HCT116 (cell line): ENCODE measurements at regions not wholly inside any gene's neighbourhood (a gene's known extent, or its start where the extent isn't known, plus 50 kb on each side); places are given as distances from the start of the nearest gene placed in this dataset.

ENCODE experiments used
- ATAC-seq: fragments of 200-7000 bp; cut with Tn5 transposase; 2 replicates; pipeline ENCODE4 v1.9.1; 2020; ENCODE audit warnings: mild to moderate bottlenecking, moderate library complexity
- BruUV-seq: library from RNA; stranded (reverse); fragments of 400-500 nt; replicated peaks from 2 replicates; lab custom pipeline; 2021; lab: Mats Ljungman, UMichigan
- CTCF ChIA-PET: fragments of 300-600 bp; sonication (Branson Sonifier 250); formaldehyde crosslinking; loops from one replicate; lab custom pipeline; 2021; ENCODE audit warnings: antibody characterized with exemption; lab: Charles Lee
- POLR2A ChIA-PET: fragments of 300-600, 350-600 bp; sonication (Branson Sonifier 250); formaldehyde crosslinking; loops from one replicate; lab custom pipeline; 2021; ENCODE audit warnings: antibody characterized with exemption; lab: Charles Lee
- RAD21 ChIA-PET, 2 experiments: fragments of 300-600 bp; sonication (Branson Sonifier 250); formaldehyde crosslinking; loops; one replicate each; lab custom pipeline; 2023; ENCODE audit warnings: low total read pairs in 2 of 2; ENCODE audit not compliant: uncharacterized antibody in 2 of 2, unreplicated experiment in 2 of 2, low non-redundant PET in 1 of 2; lab: Charles Lee
- DNase-seq: peaks from one replicate; pipeline ENCODE4 v3.0.0-alpha.2; 2010; ENCODE audit warnings: low read depth, low spot score
- H2AFZ ChIP-seq: fragments of 200-600 bp; shearing (Covaris generic), sonication (generic); 2 replicates; pipeline ENCODE4 v1.6.1; 2017; ENCODE audit warnings: low read depth, mixed run types, mixed read lengths, antibody characterized with exemption, low read length; ENCODE audit not compliant: poor library complexity, severe bottlenecking
- H3K27ac ChIP-seq: 2 replicates; pipeline ENCODE4 v1.5.1; 2012; ENCODE audit warnings: low read depth, low read length
- H3K27me3 ChIP-seq: fragments of 200-600 bp; sonication (generic); 2 replicates; pipeline ENCODE4 v1.6.1; 2016; ENCODE audit warnings: mixed run types, low read length, mixed read lengths; ENCODE audit not compliant: insufficient read depth
- H3K36me3 ChIP-seq, 2 experiments: fragments of 200-500 bp in 1 of 2; fragments of 200-600 bp in 1 of 2; sonication (Bioruptor generic) in 1 of 2; sonication (generic) in 1 of 2; 2 replicates each; pipeline versions ENCODE4 v1.5.1 to v1.6.1; 2014 to 2016; ENCODE audit warnings: low read length in 2 of 2, inconsistent platforms in 1 of 2, mixed read lengths in 1 of 2, mixed run types in 1 of 2; ENCODE audit not compliant: insufficient read depth in 2 of 2, control insufficient read depth in 1 of 2
- H3K4me1 ChIP-seq, 2 experiments: fragments of 200-600 bp in 1 of 2; sonication (generic) in 1 of 2; 2 replicates each; pipeline versions ENCODE4 v1.5.1 to v1.6.1; 2012 to 2017; ENCODE audit warnings: low read length in 2 of 2, inconsistent platforms in 1 of 2, mild to moderate bottlenecking in 1 of 2, mixed read lengths in 1 of 2, mixed run types in 1 of 2, moderate library complexity in 1 of 2; ENCODE audit not compliant: insufficient read depth in 2 of 2, control insufficient read depth in 1 of 2
- H3K4me2 ChIP-seq: fragments of 200-600 bp; sonication (generic); 2 replicates; pipeline ENCODE4 v1.6.1; 2017; ENCODE audit warnings: mixed run types, low read length, mixed read lengths
- H3K4me3 ChIP-seq, 2 experiments: fragments of 200-600 bp in 1 of 2; sonication (generic) in 1 of 2; replicated peaks in 1 of 2; 2 replicates each; pipeline ENCODE4 v1.5.1; 2011 to 2016; ENCODE audit warnings: low read length in 2 of 2, control low read depth in 1 of 2, low read depth in 1 of 2, mild to moderate bottlenecking in 1 of 2, mixed read lengths in 1 of 2, mixed run types in 1 of 2
- H3K79me2 ChIP-seq: fragments of 200-600 bp; sonication (generic); 2 replicates; pipeline ENCODE4 v1.6.1; 2017; ENCODE audit warnings: mild to moderate bottlenecking, mixed run types, low read length, moderate library complexity, mixed read lengths; ENCODE audit not compliant: insufficient read depth
- H3K9ac ChIP-seq: fragments of 200-600 bp; sonication (generic); 2 replicates; pipeline ENCODE4 v1.6.1; 2016; ENCODE audit warnings: low read length, mixed read lengths
- H3K9me2 ChIP-seq: fragments of 200-600 bp; sonication (generic), shearing (Covaris generic); 2 replicates; pipeline ENCODE4 v1.6.1; 2017; ENCODE audit warnings: mixed run types, mild to moderate bottlenecking, moderate library complexity; ENCODE audit not compliant: insufficient read depth
- H3K9me3 ChIP-seq, 2 experiments: fragments of 200-500 bp in 1 of 2; fragments of 200-600 bp in 1 of 2; sonication (Bioruptor generic) in 1 of 2; sonication (generic) in 1 of 2; 2 replicates each; pipeline ENCODE4 v1.6.1; 2014 to 2017; ENCODE audit warnings: low read length in 2 of 2, mixed read lengths in 2 of 2, inconsistent platforms in 1 of 2, low read depth in 1 of 2, mild to moderate bottlenecking in 1 of 2, mixed run types in 1 of 2, moderate library complexity in 1 of 2; ENCODE audit not compliant: control insufficient read depth in 1 of 2, insufficient read depth in 1 of 2
- H4K20me1 ChIP-seq: fragments of 200-600 bp; sonication (generic), shearing (Covaris generic); 2 replicates; pipeline ENCODE4 v1.6.1; 2017; ENCODE audit warnings: mixed run types, mild to moderate bottlenecking, moderate library complexity; ENCODE audit not compliant: insufficient read depth
- EGR1 ChIP-seq: IDR thresholded peaks from 2 replicates; pipeline ENCODE4 v1.6.1; 2012; ENCODE audit warnings: low read depth
- EZH2 ChIP-seq: fragments of 200-600 bp; sonication (generic); IDR thresholded peaks from 2 replicates; pipeline ENCODE4 v1.6.1; 2017; ENCODE audit warnings: antibody characterized with exemption, mixed run types
- JUND ChIP-seq: IDR thresholded peaks from 2 replicates; pipeline ENCODE4 v1.6.1; 2012
- POLR2A ChIP-seq: IDR thresholded peaks from 2 replicates; pipeline ENCODE4 v1.7.0; 2011; ENCODE audit warnings: borderline replicate concordance; ENCODE audit not compliant: insufficient read depth, insufficient read length; ENCODE audit errors: extremely low read depth
- RAD21 ChIP-seq: IDR thresholded peaks from 2 replicates; pipeline ENCODE4 v1.6.1; 2012; ENCODE audit warnings: low read depth, mild to moderate bottlenecking
- SP1 ChIP-seq: IDR thresholded peaks from 2 replicates; pipeline ENCODE4 v1.6.1; 2012; ENCODE audit warnings: low read depth
- YY1 ChIP-seq: IDR thresholded peaks from 2 replicates; pipeline ENCODE4 v1.6.1; 2011; ENCODE audit warnings: low read length, low read depth, moderate library complexity, mild to moderate bottlenecking; ENCODE audit not compliant: insufficient replicate concordance; ENCODE audit errors: extremely low read depth
- ZBTB33 ChIP-seq: IDR thresholded peaks from 2 replicates; pipeline ENCODE4 v1.6.1; 2011; ENCODE audit warnings: mild to moderate bottlenecking, low read length, moderate library complexity; ENCODE audit not compliant: insufficient replicate concordance; ENCODE audit errors: extremely low read depth
- ZFX ChIP-seq: fragments of 450-650 bp; IDR thresholded peaks from 2 replicates; pipeline ENCODE4 v1.6.1; 2017
- ZNF274 ChIP-seq: fragments of 200-500 bp; sonication (Bioruptor generic); IDR thresholded peaks from 2 replicates; pipeline ENCODE4 v1.6.1; 2014; ENCODE audit warnings: mild to moderate bottlenecking, low read depth, low read length, inconsistent platforms
- intact Hi-C: fragments of 100-400 bp; cut with micrococcal nuclease; formaldehyde crosslinking; loops from 2 replicates; pipeline ENCODE4 v1.10.0; 2022
- TF ChIP-seq, protein P1 (sequence below), 3 experiments: fragments of 200-600 bp in 1 of 3; sonication (generic) in 1 of 3; IDR thresholded peaks in 2 of 3; conservative IDR thresholded peaks in 1 of 3; 2 replicates each; pipeline ENCODE4 v1.5.1; 2012 to 2017; ENCODE audit warnings: low read depth in 2 of 3, low read length in 2 of 3, antibody characterized with exemption in 1 of 3, borderline replicate concordance in 1 of 3, control low read depth in 1 of 3, mild to moderate bottlenecking in 1 of 3, mixed read lengths in 1 of 3, mixed run types in 1 of 3, moderate library complexity in 1 of 3; ENCODE audit not compliant: insufficient read depth in 1 of 3
- TF ChIP-seq, protein P2 (sequence below): IDR thresholded peaks from 2 replicates; pipeline ENCODE4 v1.6.1; 2012; ENCODE audit warnings: low read depth

DNA sequence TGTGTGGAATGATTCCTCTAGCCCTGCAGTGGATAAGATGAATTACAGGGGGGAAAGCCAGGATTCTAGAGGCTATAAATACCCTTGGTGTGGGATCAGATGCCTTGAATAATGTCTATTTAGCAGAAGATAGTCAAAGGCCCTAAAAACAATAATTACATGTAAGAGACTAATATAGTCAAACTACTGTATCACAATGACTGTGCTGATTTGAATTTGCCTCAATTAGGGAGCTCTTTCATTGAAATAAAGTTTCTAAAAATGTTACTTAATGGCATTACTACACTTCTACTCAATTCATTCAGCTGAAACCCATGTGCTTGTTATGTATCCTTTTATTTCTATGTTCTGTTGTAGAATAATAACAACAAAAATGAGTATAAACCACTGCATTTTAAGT is 915.6 kb downstream of the TUSC7 start:
- no peak overlapping the region for H3K4me2 ChIP-seq
- intact Hi-C loops = no loop called here
- ATAC-seq (no peak), DNase-seq (no peak)
- H3K9me2 ChIP-seq = no peaks in the 10 kb centered on the region
- H3K4me1 ChIP-seq = no peaks in the 10 kb centered on the region; a peak in 1 of 4 replicates
- no TSS peak for BruUV-seq
- no peaks in the 10 kb centered on the region for H3K27me3 ChIP-seq
- H3K4me3 ChIP-seq = no peak overlapping the region
- no peak overlapping the region for H3K9ac ChIP-seq
- H3K36me3 ChIP-seq = no peaks in the 10 kb centered on the region
- ChIA-PET CTCF (no interaction called here), RAD21 (no interaction called here), POLR2A (no interaction called here)
- H3K9me3 ChIP-seq = no peaks in the 10 kb centered on the region
- H3K27ac ChIP-seq = no peak overlapping the region
- no peak overlapping the region for H2AFZ ChIP-seq
- H3K79me2 ChIP-seq = no peaks in the 10 kb centered on the region
- TF ChIP-seq EGR1 (no peak), ZNF274 (no peak), JUND (no peak), POLR2A (no peak), ZBTB33 (no peak), SP1 (no peak), YY1 (no peak), EZH2 (no peak), RAD21 (no peak), ZFX (no peak)
- TF ChIP-seq, protein P1, sequence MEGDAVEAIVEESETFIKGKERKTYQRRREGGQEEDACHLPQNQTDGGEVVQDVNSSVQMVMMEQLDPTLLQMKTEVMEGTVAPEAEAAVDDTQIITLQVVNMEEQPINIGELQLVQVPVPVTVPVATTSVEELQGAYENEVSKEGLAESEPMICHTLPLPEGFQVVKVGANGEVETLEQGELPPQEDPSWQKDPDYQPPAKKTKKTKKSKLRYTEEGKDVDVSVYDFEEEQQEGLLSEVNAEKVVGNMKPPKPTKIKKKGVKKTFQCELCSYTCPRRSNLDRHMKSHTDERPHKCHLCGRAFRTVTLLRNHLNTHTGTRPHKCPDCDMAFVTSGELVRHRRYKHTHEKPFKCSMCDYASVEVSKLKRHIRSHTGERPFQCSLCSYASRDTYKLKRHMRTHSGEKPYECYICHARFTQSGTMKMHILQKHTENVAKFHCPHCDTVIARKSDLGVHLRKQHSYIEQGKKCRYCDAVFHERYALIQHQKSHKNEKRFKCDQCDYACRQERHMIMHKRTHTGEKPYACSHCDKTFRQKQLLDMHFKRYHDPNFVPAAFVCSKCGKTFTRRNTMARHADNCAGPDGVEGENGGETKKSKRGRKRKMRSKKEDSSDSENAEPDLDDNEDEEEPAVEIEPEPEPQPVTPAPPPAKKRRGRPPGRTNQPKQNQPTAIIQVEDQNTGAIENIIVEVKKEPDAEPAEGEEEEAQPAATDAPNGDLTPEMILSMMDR (IDR thresholded peaks at IDR 0.05 in 2 of 3, conservative IDR thresholded peaks at IDR 0.05 in 1 of 3; ENCODE audit: borderline replicate concordance in 1 of 3, insufficient read depth in 1 of 3, low read depth in 2 of 3, low read length in 2 of 3) = no peak
- TF ChIP-seq, protein P2, sequence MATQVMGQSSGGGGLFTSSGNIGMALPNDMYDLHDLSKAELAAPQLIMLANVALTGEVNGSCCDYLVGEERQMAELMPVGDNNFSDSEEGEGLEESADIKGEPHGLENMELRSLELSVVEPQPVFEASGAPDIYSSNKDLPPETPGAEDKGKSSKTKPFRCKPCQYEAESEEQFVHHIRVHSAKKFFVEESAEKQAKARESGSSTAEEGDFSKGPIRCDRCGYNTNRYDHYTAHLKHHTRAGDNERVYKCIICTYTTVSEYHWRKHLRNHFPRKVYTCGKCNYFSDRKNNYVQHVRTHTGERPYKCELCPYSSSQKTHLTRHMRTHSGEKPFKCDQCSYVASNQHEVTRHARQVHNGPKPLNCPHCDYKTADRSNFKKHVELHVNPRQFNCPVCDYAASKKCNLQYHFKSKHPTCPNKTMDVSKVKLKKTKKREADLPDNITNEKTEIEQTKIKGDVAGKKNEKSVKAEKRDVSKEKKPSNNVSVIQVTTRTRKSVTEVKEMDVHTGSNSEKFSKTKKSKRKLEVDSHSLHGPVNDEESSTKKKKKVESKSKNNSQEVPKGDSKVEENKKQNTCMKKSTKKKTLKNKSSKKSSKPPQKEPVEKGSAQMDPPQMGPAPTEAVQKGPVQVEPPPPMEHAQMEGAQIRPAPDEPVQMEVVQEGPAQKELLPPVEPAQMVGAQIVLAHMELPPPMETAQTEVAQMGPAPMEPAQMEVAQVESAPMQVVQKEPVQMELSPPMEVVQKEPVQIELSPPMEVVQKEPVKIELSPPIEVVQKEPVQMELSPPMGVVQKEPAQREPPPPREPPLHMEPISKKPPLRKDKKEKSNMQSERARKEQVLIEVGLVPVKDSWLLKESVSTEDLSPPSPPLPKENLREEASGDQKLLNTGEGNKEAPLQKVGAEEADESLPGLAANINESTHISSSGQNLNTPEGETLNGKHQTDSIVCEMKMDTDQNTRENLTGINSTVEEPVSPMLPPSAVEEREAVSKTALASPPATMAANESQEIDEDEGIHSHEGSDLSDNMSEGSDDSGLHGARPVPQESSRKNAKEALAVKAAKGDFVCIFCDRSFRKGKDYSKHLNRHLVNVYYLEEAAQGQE = no peak
- TF ChIP-seq, all 23 proteins: peak for 0
- no peaks in the 10 kb centered on the region for H4K20me1 ChIP-seq
